IMR-90 (cell line): ENCODE measurements at regions not wholly inside any gene's neighbourhood (a gene's known extent, or its start where the extent isn't known, plus 50 kb on each side); places are given as distances from the start of the nearest gene placed in this dataset.

Experiments used
- ATAC-seq: fragments of 200-7000 bp; cut with Tn5 transposase; 2 replicates; pipeline ENCODE4 v1.9.1; 2020; ENCODE audit warnings: low read depth, mild to moderate bottlenecking, moderate library complexity
- BruUV-seq: library from RNA; stranded (reverse); fragments of 400-500 nt; replicated peaks from 2 replicates; lab custom pipeline; 2021; lab: Mats Ljungman, UMichigan
- CTCF ChIA-PET: fragments of 300-600 bp; formaldehyde crosslinking; extraction: SDS; loops from one replicate; lab custom pipeline; 2021; ENCODE audit warnings: antibody characterized with exemption; lab: Yijun Ruan, JAX
- POLR2A ChIA-PET: fragments of 300-600 bp; sonication (Branson Sonifier 250); formaldehyde crosslinking; loops from one replicate; lab custom pipeline; 2022; ENCODE audit warnings: antibody characterized with exemption; ENCODE audit not compliant: unreplicated experiment; lab: Charles Lee
- DNase-seq: peaks from one replicate; pipeline ENCODE4 v3.0.0; 2013
- H2AFZ ChIP-seq: replicated peaks from 2 replicates; pipeline ENCODE3; 2013; ENCODE audit warnings: low read length, mild to moderate bottlenecking; ENCODE audit not compliant: poor library complexity
- H2AK5ac ChIP-seq: 2 replicates; pipeline ENCODE4 v1.6.1; 2013; ENCODE audit warnings: low read depth, low read length, inconsistent platforms
- H2AK9ac ChIP-seq: replicated peaks from 2 replicates; pipeline ENCODE3; 2013; ENCODE audit warnings: mild to moderate bottlenecking, low read depth, low read length, moderate library complexity; ENCODE audit not compliant: poor library complexity
- H2BK120ac ChIP-seq: 2 replicates; pipeline ENCODE4 v1.6.1; 2013; ENCODE audit warnings: low read depth, low read length, inconsistent platforms
- H2BK15ac ChIP-seq: 3 replicates; pipeline ENCODE4 v1.6.1; 2013; ENCODE audit warnings: low read depth, low read length, inconsistent platforms
- H2BK20ac ChIP-seq: 2 replicates; pipeline ENCODE4 v1.6.1; 2013; ENCODE audit warnings: low read depth, mild to moderate bottlenecking, inconsistent platforms, low read length, moderate library complexity
- H2BK5ac ChIP-seq: 2 replicates; pipeline ENCODE4 v1.6.1; 2013; ENCODE audit warnings: mild to moderate bottlenecking, low read depth, low read length, inconsistent platforms; ENCODE audit not compliant: poor library complexity, severe bottlenecking
- H3K14ac ChIP-seq: replicated peaks from 2 replicates; pipeline ENCODE4 v1.6.1; 2013; ENCODE audit warnings: low read depth, low read length, inconsistent platforms
- H3K18ac ChIP-seq: 2 replicates; pipeline ENCODE4 v1.6.1; 2013; ENCODE audit warnings: low read depth, low read length, control low read depth
- H3K23ac ChIP-seq: 2 replicates; pipeline ENCODE4 v1.6.1; 2013; ENCODE audit warnings: low read depth, low read length, inconsistent platforms
- H3K27ac ChIP-seq: 2 replicates; pipeline ENCODE4 v1.5.1; 2013; ENCODE audit warnings: mild to moderate bottlenecking, control low read depth, low read length; ENCODE audit not compliant: insufficient read depth
- H3K27me3 ChIP-seq: 2 replicates; pipeline ENCODE4 v1.6.1; 2013; ENCODE audit warnings: low read length; ENCODE audit not compliant: control insufficient read depth, insufficient read depth
- H3K36me3 ChIP-seq: 2 replicates; pipeline ENCODE4 v1.6.1; 2013; ENCODE audit warnings: low read length, mixed read lengths; ENCODE audit not compliant: control insufficient read depth, insufficient read depth
- H3K4ac ChIP-seq: 2 replicates; pipeline ENCODE4 v1.6.1; 2013; ENCODE audit warnings: low read depth, low read length, inconsistent platforms
- H3K4me1 ChIP-seq: 2 replicates; pipeline ENCODE4 v1.6.1; 2013; ENCODE audit warnings: low read length, mixed read lengths; ENCODE audit not compliant: control insufficient read depth, insufficient read depth
- H3K4me2 ChIP-seq: 2 replicates; pipeline ENCODE4 v1.6.1; 2013; ENCODE audit warnings: low read depth, mild to moderate bottlenecking, control low read depth, low read length, moderate library complexity
- H3K4me3 ChIP-seq: 2 replicates; pipeline ENCODE4 v1.5.1; 2013; ENCODE audit warnings: low read depth, mild to moderate bottlenecking, control low read depth, low read length, moderate library complexity; ENCODE audit not compliant: insufficient read depth
- H3K56ac ChIP-seq: 2 replicates; pipeline ENCODE4 v1.6.1; 2013; ENCODE audit warnings: low read length, inconsistent platforms; ENCODE audit not compliant: insufficient read depth; ENCODE audit errors: extremely low read depth
- H3K79me1 ChIP-seq, 2 experiments: 2 replicates each; pipeline ENCODE4 v1.6.1; 2013; ENCODE audit warnings: low read length in 2 of 2, inconsistent platforms in 1 of 2, low read depth in 1 of 2
- H3K9ac ChIP-seq: 2 replicates; pipeline ENCODE4 v1.6.1; 2013; ENCODE audit warnings: low read depth, low read length, control low read depth
- H3K9me1 ChIP-seq: 2 replicates; pipeline ENCODE4 v1.6.1; 2013; ENCODE audit warnings: low read length, inconsistent platforms; ENCODE audit not compliant: insufficient read depth
- H3K9me3 ChIP-seq: 2 replicates; pipeline ENCODE4 v1.6.1; 2013; ENCODE audit warnings: low read length; ENCODE audit not compliant: control insufficient read depth, insufficient read depth
- H4K20me1 ChIP-seq: 2 replicates; pipeline ENCODE4 v1.6.1; 2013; ENCODE audit warnings: low read length, inconsistent platforms; ENCODE audit not compliant: insufficient read depth
- H4K5ac ChIP-seq: 2 replicates; pipeline ENCODE4 v1.6.1; 2013; ENCODE audit warnings: mild to moderate bottlenecking, low read depth, low read length, control low read depth
- H4K8ac ChIP-seq, 2 experiments: 2 replicates each; pipeline ENCODE4 v1.6.1; 2013; ENCODE audit warnings: low read depth in 2 of 2, low read length in 2 of 2, control low read depth in 1 of 2, inconsistent platforms in 1 of 2
- H4K91ac ChIP-seq: 2 replicates; pipeline ENCODE4 v1.6.1; 2013; ENCODE audit warnings: low read depth, low read length, inconsistent platforms; ENCODE audit not compliant: insufficient read depth
- SMC3 ChIP-seq: fragments of 150-350 bp; IDR thresholded peaks from 2 replicates; pipeline ENCODE4 v1.6.1; 2016; ENCODE audit warnings: low read depth, mild to moderate bottlenecking, antibody characterized with exemption, low read length, moderate library complexity
- WGBS, 2 experiments: methylation state at CpG; one replicate each; pipeline versions ENCODE4 v1.1.5 to v1.1.7; 2013; ENCODE audit warnings: missing lambda C conversion rate in 2 of 2; ENCODE audit not compliant: insufficient read length in 1 of 2; ENCODE audit errors: extremely low coverage in 2 of 2; 5-methylcytosine and 5-hydroxymethylcytosine counted together
- dilution Hi-C: fragments of 300-500 bp; cut with HindIII; formaldehyde crosslinking; loops from one replicate; pipeline ENCODE4 v1.14.3; 2018; ENCODE audit warnings: low sequenced_read_pairs; ENCODE audit not compliant: unreplicated experiment
- in situ Hi-C: fragments of 300-500 bp; cut with MboI; formaldehyde crosslinking; loops from 3 replicates; pipeline ENCODE4 v1.14.3; 2019; ENCODE audit warnings: low sequenced_read_pairs, inconsistent platforms, mixed read lengths
- intact Hi-C: fragments of 100-400 bp; cut with micrococcal nuclease; formaldehyde crosslinking; loops from 2 replicates; pipeline ENCODE4 v1.10.0; 2022

- no peak overlapping the region for H3K18ac ChIP-seq
- H2AFZ ChIP-seq, result no peak overlapping the region
- no peak overlapping the region for H3K27ac ChIP-seq
- no peak overlapping the region for H3K9ac ChIP-seq
- ChIA-PET POLR2A (no interaction called here), CTCF (no interaction called here)
- H3K79me1 ChIP-seq, result no peaks in the 10 kb centered on the region
- dilution Hi-C loops (no loop called here), intact Hi-C loops (no loop called here), in situ Hi-C loops (no loop called here)
- no peak overlapping the region for H2BK20ac ChIP-seq
- no peak overlapping the region for H2BK120ac ChIP-seq
- no peak for TF ChIP-seq SMC3
- no peak overlapping the region for H3K4ac ChIP-seq
- WGBS, 2 experiments, result no CpG with 5 or more reads among the region's 2 CpGs
- H3K4me2 ChIP-seq, result no peak overlapping the region
- no TSS peak for BruUV-seq
- no peak overlapping the region for H3K4me3 ChIP-seq
- H3K36me3 ChIP-seq, result no peaks in the 10 kb centered on the region
- H3K23ac ChIP-seq, result no peak overlapping the region
- no peaks in the 10 kb centered on the region for H4K20me1 ChIP-seq
- no peaks in the 10 kb centered on the region for H3K9me1 ChIP-seq
- DNase-seq, result no peak
- no peak overlapping the region for H2BK5ac ChIP-seq
- no peak overlapping the region for H3K56ac ChIP-seq
- H2AK9ac ChIP-seq, result no peak overlapping the region
- H3K27me3 ChIP-seq, result peaks cover 49% of the 10 kb centered on the region
- peaks cover 9% of the 10 kb centered on the region for H3K9me3 ChIP-seq
- H3K4me1 ChIP-seq, result no peaks in the 10 kb centered on the region; the same call in 1 of the 2 replicates
- no peak overlapping the region for H4K91ac ChIP-seq
- H4K8ac ChIP-seq, result no peak overlapping the region
- H4K5ac ChIP-seq, result no peak overlapping the region
- no peak for ATAC-seq
- H3K14ac ChIP-seq, result no peak overlapping the region
- H2AK5ac ChIP-seq, result no peak overlapping the region
- no peak overlapping the region for H2BK15ac ChIP-seq
Measured at GRCh38 chr22:27193636-27194035, 536.2 kb downstream of the MIAT start.
